K562 (cell line): ENCODE measurements at regions not wholly inside any gene's neighbourhood (a gene's known extent, or its start where the extent isn't known, plus 50 kb on each side); places are given as distances from the start of the nearest gene placed in this dataset.

ENCODE experiments used
- ATAC-seq: fragments of 200-7000 bp; cut with Tn5 transposase; 3 replicates; pipeline ENCODE4 v1.9.1; 2020; ENCODE audit warnings: moderate library complexity
- BruUV-seq: library from RNA; stranded (reverse); fragments of 400-500 nt; replicated peaks from 2 replicates; lab custom pipeline; 2021; lab: Mats Ljungman, UMichigan
- CTCF ChIA-PET: fragments of 300-600 bp; formaldehyde crosslinking; extraction: SDS; loops from one replicate; lab custom pipeline; 2021; ENCODE audit warnings: low intra/inter-chr PET ratio; lab: Yijun Ruan, JAX
- POLR2A ChIA-PET: fragments of 300-600, 350-650 bp; sonication (Branson Sonifier 250); formaldehyde crosslinking; extraction: SDS; loops from one replicate; lab custom pipeline; 2021; ENCODE audit warnings: antibody characterized with exemption, inconsistent platforms; lab: Yijun Ruan, JAX
- DNase-seq, 4 experiments: peaks; one replicate each; pipeline versions ENCODE4 v3.0.0 to v3.0.0-alpha.2; 2011 to 2018; ENCODE audit warnings: low spot score in 3 of 4, mixed read lengths in 3 of 4; ENCODE audit errors: extremely low read depth in 1 of 4
- FAIRE-seq: peaks from 2 replicates; lab custom pipeline; 2011; peaks lifted over from hg19 to GRCh38; lab: Jason Lieb, UNC
- H2AFZ ChIP-seq: 2 replicates; pipeline ENCODE4 v1.6.0; 2011; ENCODE audit warnings: low read depth, low read length, control low read depth, inconsistent platforms
- H3K27ac ChIP-seq: fragments of 200-600 bp; 3 replicates; pipeline ENCODE4 v1.8.0; 2011; ENCODE audit warnings: low read depth, mild to moderate bottlenecking, control low read depth, inconsistent platforms, low read length, moderate library complexity, mixed read lengths; ENCODE audit errors: extremely low read depth
- H3K27me3 ChIP-seq, 2 experiments: fragments of 300-600 bp in 1 of 2; 2 replicates in 1 of 2; 3 replicates in 1 of 2; pipeline versions ENCODE4 v1.6.0 to v1.8.0; 2011; ENCODE audit warnings: inconsistent platforms in 2 of 2, low read length in 2 of 2, mild to moderate bottlenecking in 1 of 2, mixed read lengths in 1 of 2, moderate library complexity in 1 of 2; ENCODE audit not compliant: control insufficient read depth in 2 of 2, insufficient read depth in 2 of 2
- H3K36me3 ChIP-seq: fragments of 300-600 bp; 3 replicates; pipeline ENCODE4 v1.8.0; 2011; ENCODE audit warnings: mild to moderate bottlenecking, low read length, inconsistent platforms; ENCODE audit not compliant: control insufficient read depth, insufficient read depth
- H3K4me1 ChIP-seq, 2 experiments: fragments of 200-600 bp in 1 of 2; replicated peaks in 1 of 2; 2 replicates in 1 of 2; 3 replicates in 1 of 2; pipeline versions ENCODE4 v1.5.1 to v1.8.0; 2011; ENCODE audit warnings: inconsistent platforms in 2 of 2, low read length in 2 of 2, mild to moderate bottlenecking in 1 of 2, mixed read lengths in 1 of 2, moderate library complexity in 1 of 2; ENCODE audit not compliant: control insufficient read depth in 2 of 2, insufficient read depth in 2 of 2
- H3K4me2 ChIP-seq: 2 replicates; pipeline ENCODE4 v1.6.1; 2011; ENCODE audit warnings: low read length, control low read depth, inconsistent platforms, mixed read lengths; ENCODE audit not compliant: insufficient read depth
- H3K4me3 ChIP-seq: fragments of 200-600 bp; sonication (generic), shearing (Covaris generic); 2 replicates; pipeline ENCODE4 v1.5.1; 2016; ENCODE audit warnings: control low read depth, inconsistent platforms
- H3K79me2 ChIP-seq: fragments of 200-600 bp; 3 replicates; pipeline ENCODE4 v1.8.0; 2011; ENCODE audit warnings: low read length, inconsistent platforms; ENCODE audit not compliant: control insufficient read depth, insufficient read depth
- H3K9ac ChIP-seq, 2 experiments: 2 replicates each; pipeline versions ENCODE4 v1.6.0 to v1.6.1; 2011; ENCODE audit warnings: low read depth in 2 of 2, low read length in 2 of 2, control low read depth in 1 of 2, inconsistent platforms in 1 of 2, mild to moderate bottlenecking in 1 of 2, mixed read lengths in 1 of 2; ENCODE audit not compliant: insufficient read depth in 1 of 2
- H3K9me1 ChIP-seq: one replicate; pipeline ENCODE4 v1.6.0; 2011; ENCODE audit warnings: inconsistent platforms, mild to moderate bottlenecking, low read length, moderate library complexity; ENCODE audit not compliant: control insufficient read depth, insufficient read depth
- H3K9me3 ChIP-seq: replicated peaks from 2 replicates; pipeline ENCODE4 v1.5.1; 2011; ENCODE audit warnings: low read depth, low read length, inconsistent platforms; ENCODE audit not compliant: control insufficient read depth, insufficient read depth
- H4K20me1 ChIP-seq: replicated peaks from 2 replicates; pipeline ENCODE4 v1.6.1; 2011; ENCODE audit warnings: low read length, inconsistent platforms, mixed read lengths; ENCODE audit not compliant: control insufficient read depth, insufficient read depth
- ATF1 ChIP-seq, 2 experiments: fragments of 450-650 bp in 1 of 2; IDR thresholded peaks; 2 replicates each; pipeline ENCODE4 v1.6.1; 2016; ENCODE audit warnings: missing compliant biosample characterization in 1 of 2, missing genetic modification characterization in 1 of 2
- BRF2 ChIP-seq: IDR thresholded peaks from 3 replicates; pipeline ENCODE4 v1.6.1; 2011; ENCODE audit warnings: borderline replicate concordance, mild to moderate bottlenecking; ENCODE audit not compliant: insufficient read length, insufficient read depth
- CBFA2T3 ChIP-seq: fragments of 450-650 bp; IDR thresholded peaks from 2 replicates; pipeline ENCODE4 v1.6.1; 2017
- CHCHD3 ChIP-seq: fragments of 250-450 bp; sonication (Bioruptor Pico); IDR thresholded peaks from 2 replicates; pipeline ENCODE4 v2.1.2; 2022; ENCODE audit warnings: mild to moderate bottlenecking
- CTBP1 ChIP-seq: fragments of 450-650 bp; IDR thresholded peaks from 2 replicates; pipeline ENCODE4 v1.6.1; 2016; ENCODE audit warnings: borderline replicate concordance
- HDGF ChIP-seq: fragments of 450-650 bp; IDR thresholded peaks from 2 replicates; pipeline ENCODE4 v1.6.1; 2016
- PCBP1 ChIP-seq: fragments of 200-400 bp; formaldehyde crosslinking; IDR thresholded peaks from 2 replicates; pipeline ENCODE4 v1.6.1; 2018; ENCODE audit warnings: mild to moderate bottlenecking, low read depth, low read length; ENCODE audit not compliant: poor library complexity, severe bottlenecking
- PKNOX1 ChIP-seq: fragments of 450-650 bp; IDR thresholded peaks from 2 replicates; pipeline ENCODE4 v1.6.1; 2016
- RBM34 ChIP-seq: fragments of 200-400 bp; formaldehyde crosslinking; IDR thresholded peaks from 2 replicates; pipeline ENCODE4 v1.6.1; 2018; ENCODE audit warnings: low read length, borderline replicate concordance; ENCODE audit not compliant: insufficient read depth
- SAFB2 ChIP-seq: fragments of 200-400 bp; formaldehyde crosslinking; IDR thresholded peaks from 2 replicates; pipeline ENCODE4 v1.6.1; 2018; ENCODE audit warnings: borderline replicate concordance, low read length, low read depth, moderate library complexity; ENCODE audit not compliant: severe bottlenecking
- TARDBP ChIP-seq: fragments of 450-650 bp; IDR thresholded peaks from 2 replicates; pipeline ENCODE4 v1.6.1; 2016
- ZNF707 ChIP-seq: fragments of 250-450 bp; sonication (Bioruptor Pico); conservative IDR thresholded peaks from 2 replicates; pipeline ENCODE4 v1.8.0; 2022; ENCODE audit warnings: inconsistent platforms, mild to moderate bottlenecking, moderate library complexity
- WGBS: fragments of 100-300 bp; shearing (Covaris generic); methylation state at CpG from one replicate; pipeline ENCODE4 v1.1.6; 2016; ENCODE audit warnings: low coverage, mixed read lengths; ENCODE audit not compliant: insufficient coverage; ENCODE audit errors: missing lambda C conversion rate; 5-methylcytosine and 5-hydroxymethylcytosine counted together
- in situ Hi-C: fragments of 300-500 bp; cut with MboI; formaldehyde crosslinking; loops from 4 replicates; pipeline ENCODE4 v1.15.0; 2018; ENCODE audit warnings: inconsistent platforms, mixed read lengths
- intact Hi-C: fragments of 100-400 bp; cut with micrococcal nuclease; formaldehyde crosslinking; loops from 2 replicates; pipeline ENCODE4 v1.14.2; 2022

GRCh38 chr20:11675920-11676629 lies 241.6 kb upstream of the BTBD3 start:
- Histone ChIP-seq H3K4me2 (no peak overlapping the region), H3K79me2 (no peaks in the 10 kb centered on the region), H3K27me3 (no peaks in the 10 kb centered on the region), H3K27ac (no peak overlapping the region), H3K9ac (no peak overlapping the region), H3K36me3 (no peaks in the 10 kb centered on the region)
- WGBS, result 5% methylated on average over 11 of the region's 13 CpGs
- no TSS peak for BruUV-seq
- in situ Hi-C loops, result no loop called here
- POLR2A ChIA-PET, result no interaction called here
- DNase-seq, result no peak
- intact Hi-C loops, result no loop called here
- TF ChIP-seq BRF2 (no peak), PCBP1 (no peak), RBM34 (no peak), CBFA2T3 (no peak), ZNF707 (CRISPR knock-in tag) (no peak), CHCHD3 (CRISPR knock-in tag) (no peak), TARDBP (no peak), PKNOX1 (no peak), SAFB2 (no peak), CTBP1 (no peak), HDGF (no peak), ATF1 (CRISPR knock-in tag; IDR thresholded peaks at IDR 0.05) (no peak), ATF1 (tag; IDR thresholded peaks at IDR 0.05) (no peak)
- TF ChIP-seq, all 486 proteins: peak for 0
- Histone ChIP-seq H3K4me1 (no peaks in the 10 kb centered on the region), H3K9me1 (no peaks in the 10 kb centered on the region), H3K4me3 (no peak overlapping the region), H2AFZ (no peak overlapping the region), H3K9me3 (no peaks in the 10 kb centered on the region), H4K20me1 (no peaks in the 10 kb centered on the region)
- FAIRE-seq (no peak), ATAC-seq (no peak)
- CTCF ChIA-PET, result no interaction called here
